HG02759 (cell line): ENCODE measurements at regions not wholly inside any gene's neighbourhood (a gene's known extent, or its start where the extent isn't known, plus 50 kb on each side); places are given as distances from the start of the nearest gene placed in this dataset.
"Not testable (repeated sequence)": the region's sequence is repeated elsewhere in the genome, so short reads cannot be mapped to it uniquely, and the experiment has no call there.

Experiments used
- ATAC-seq: cut with Tn5 transposase; IDR thresholded peaks from one replicate; pipeline ENCODE4 v1.9.1; 2021; ENCODE audit warnings: mild to moderate bottlenecking, moderate library complexity; ENCODE audit not compliant: unreplicated experiment

DNA sequence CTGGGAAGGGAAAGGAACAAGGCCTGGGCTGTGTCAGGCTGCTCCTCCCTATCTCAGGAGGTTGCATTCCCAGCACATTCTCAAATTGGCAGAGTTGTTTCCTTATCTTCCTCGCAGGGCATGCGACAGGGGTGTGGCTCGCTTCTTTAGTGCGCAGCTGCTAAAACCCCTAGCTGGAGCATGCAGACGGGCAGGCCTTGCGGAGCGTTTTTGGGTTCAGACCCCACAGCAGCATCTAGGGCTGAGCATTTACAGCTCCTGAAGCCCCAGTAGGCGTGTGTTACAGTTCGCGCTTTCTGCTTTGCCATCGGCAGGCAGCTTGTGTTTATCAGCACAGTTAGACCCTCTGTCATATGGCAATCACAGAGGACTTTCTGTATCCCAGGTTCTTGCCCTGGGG is 392.4 kb downstream of the TECRL start:
- no peak for ATAC-seq

DNA sequence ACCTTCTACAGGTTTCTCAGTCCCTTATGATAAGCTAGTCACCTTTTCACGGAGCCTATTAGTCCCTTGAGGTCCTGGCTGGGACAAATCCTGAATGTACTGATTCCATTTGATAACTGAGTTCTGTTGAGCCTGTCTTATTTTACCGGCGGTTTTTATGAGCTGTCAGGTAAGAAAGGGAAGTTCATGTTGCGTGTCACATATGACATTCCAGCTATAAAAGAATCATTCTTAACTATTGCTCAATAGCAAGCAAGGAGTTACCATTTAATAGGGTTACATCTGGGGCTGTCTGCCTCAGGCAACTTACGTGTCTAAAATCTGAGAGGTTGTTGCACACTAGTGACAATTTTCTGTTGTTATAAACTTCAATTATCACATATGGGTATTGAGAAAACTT is 394.6 kb downstream of the TECRL start:
- no peak for ATAC-seq

DNA sequence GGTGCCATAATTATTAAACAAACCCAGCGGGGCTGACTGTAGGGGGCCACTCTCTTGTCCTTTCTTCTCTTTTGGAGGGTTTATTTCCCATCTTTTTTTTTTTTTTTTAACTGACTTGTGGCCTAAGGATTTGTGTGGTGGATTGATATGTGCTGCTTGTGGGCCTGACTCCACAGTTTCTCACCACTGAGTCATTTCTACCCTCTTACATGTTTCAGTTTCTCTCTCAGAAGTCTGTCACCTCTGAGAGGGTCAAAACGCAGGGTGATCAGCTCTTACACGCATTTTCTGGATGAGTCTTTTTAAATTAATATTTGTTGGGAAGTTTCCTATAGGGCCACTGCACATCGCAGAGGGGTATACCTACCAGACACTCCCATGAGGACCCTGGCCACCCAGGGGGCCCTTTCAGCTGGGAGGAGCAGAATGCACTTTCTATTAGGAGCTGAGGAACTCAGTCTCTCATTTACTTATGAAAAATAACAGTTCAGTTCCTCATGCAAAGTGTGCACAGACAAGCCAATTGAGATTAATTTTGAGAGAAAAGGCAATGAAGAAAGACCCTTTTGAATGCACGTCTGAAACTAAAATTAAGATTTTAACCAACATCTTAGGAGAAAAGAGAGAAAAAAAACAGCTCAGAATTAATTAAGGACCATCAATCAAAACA is 407.9 kb downstream of the TECRL start:
- peak; percentile 82 for ATAC-seq

DNA sequence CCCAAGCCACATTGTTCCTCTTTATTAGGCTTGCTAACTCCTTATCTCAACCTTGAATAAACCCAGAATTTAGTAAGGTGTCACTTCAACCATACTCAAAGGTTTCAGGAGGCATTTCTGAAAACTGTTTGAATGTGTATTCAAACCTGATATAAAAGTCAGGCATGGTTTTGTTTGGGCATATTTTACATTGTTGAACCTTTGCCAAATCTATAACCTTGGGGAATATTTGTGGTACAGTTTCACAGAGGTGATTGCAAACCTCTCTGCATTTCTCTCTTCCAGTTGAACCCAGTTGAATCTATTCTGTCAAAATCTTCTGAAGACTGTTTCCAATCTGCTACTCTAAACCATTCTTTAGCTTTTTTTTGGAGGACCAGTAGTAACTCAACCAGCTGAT is 409.0 kb downstream of the TECRL start:
- no peak for ATAC-seq

DNA sequence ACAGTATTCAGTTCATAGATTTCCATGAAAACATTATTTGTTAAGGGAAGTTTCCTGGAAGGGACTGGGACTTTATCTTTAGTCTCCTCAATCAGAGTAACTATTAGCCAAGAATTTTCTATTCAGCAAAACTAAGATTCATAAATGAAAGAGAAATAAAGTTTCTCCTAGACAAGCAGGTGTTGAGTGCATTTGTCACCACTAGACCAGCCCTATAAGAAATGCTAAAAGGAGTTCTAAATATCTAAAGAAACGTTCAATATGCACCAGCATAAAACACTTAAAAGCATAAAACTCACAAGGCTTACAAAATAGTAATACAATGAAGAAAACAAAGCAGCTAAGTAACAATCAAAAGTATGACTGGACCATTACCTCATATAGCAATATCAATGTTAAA is 423.0 kb downstream of the TECRL start:
- no peak for ATAC-seq

DNA sequence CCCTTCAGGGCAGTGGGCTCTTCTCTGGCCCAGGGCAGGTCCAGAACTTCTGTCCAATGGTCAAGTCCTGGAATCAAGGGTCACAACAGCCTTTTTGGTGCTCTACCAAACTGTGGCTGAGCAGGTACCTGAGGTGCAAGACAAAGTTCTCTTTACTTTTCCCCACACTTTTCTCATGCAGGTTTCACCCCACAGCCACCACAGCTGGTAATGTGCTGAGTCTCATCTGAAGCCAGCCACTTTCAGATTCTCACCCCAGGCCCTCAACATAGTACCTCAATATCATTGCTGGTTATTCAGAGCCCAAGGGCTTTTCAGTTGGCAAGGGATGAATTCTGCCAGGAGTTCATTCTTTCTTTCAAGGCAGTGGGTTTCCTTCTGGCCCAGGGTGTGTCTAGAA is 426.0 kb downstream of the TECRL start:
- no peak for ATAC-seq

DNA sequence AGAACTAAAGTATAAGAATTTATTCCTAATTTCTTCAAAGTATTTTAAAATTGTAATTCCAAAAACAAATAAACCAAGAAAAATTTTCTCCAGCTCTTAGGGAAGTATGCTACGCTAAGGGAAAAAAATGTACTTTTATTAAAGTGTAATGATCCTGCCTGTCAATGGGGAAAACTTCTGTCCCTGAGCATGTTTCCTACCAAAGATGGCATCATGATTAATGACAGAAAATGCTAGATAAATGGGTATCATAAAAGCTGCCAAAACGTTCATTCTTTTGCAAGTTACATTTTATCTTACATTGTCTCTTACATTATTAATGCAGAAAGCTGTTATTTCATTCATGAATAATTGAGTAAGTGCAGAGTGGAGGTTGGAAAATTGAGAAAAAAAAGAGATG is 443.4 kb downstream of the TECRL start:
- no peak for ATAC-seq

DNA sequence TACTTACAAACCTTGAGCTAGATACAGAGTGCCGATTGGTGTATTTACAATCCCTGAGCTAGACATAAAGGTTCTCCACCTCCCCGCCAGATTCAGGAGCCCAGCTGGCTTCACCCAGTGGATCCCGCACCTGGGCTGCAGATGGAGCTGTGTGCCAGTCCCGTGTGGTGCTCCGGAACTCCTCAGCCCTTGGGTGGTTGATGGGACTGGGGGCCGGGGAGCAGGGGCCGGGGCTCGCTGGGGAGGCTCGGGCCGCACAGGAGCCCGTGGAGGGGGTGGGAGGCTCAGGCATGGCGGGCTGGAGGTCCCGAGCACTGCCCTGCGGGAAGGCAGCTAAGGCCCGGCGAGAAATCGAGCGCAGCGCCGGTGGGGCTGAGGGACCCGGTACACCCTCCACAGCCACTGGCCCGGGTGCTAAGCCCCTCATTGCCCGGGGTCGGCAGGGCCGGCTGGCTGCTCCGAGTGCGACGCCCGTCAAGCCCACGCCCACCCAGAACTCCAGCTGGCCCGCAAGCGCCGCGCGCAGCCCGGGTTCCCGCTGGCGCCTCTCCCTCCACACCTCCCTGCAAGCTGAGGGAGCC is 466.5 kb downstream of the TECRL start:
- not testable (repeated sequence) for ATAC-seq

DNA sequence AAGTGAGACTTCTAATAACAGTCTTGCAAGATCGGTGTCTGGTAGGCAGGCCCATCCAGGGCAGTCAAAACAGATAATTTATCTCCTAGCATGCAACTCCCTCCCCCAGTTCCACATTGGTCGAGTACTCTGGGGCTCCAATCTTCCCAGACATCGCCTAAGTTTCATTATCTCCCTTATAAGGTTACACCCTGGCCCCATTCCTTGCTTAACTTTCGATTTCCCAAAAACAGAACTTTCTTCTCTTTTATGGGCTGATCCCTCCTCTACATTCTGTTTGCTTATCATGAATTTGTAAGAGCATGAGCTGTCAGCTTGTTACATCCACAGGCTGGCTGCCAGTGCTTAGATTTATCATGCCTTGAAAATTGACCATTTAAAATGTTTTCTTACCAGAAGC is 471.3 kb downstream of the TECRL start:
- no peak for ATAC-seq

DNA sequence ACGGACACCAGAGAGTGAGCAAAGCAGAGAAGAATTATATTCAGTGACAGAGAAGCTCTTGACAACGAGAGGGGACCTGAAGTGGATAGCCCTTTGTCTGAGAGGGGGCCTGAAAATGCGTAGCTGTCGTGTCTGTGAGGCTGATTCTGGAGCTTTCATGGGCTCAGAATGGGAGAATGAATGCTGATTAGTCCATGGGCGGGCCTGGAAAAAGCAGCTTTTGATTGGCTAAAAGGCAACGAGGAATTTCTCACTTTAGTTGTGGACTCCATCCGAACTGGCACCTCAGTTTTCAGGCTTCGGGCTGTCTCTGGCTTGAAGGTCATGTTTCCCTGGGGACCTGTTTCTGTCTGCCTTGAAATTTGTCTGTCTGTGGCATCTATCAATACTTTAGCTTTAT is 487.1 kb downstream of the TECRL start:
- ATAC-seq: no peak

DNA sequence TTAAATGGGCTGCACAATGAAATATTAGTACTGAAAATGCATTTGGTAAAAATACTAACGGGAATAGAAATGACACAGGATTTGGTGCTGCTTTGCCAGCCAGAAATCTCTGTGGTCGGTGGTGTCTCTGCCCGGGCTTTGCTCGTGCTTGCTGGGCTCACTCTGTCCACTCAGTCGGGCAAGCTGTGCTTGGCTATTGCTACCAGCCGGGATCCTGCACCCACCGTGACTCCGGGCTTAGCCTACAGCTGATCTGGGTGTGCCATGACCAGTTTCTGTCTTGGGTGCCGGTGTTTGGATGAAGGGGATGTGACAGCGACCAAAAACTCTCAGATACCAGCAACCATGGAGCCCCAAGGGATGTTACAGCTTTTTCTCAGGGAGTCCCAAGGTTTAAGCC is 487.7 kb downstream of the TECRL start:
- ATAC-seq: no peak

DNA sequence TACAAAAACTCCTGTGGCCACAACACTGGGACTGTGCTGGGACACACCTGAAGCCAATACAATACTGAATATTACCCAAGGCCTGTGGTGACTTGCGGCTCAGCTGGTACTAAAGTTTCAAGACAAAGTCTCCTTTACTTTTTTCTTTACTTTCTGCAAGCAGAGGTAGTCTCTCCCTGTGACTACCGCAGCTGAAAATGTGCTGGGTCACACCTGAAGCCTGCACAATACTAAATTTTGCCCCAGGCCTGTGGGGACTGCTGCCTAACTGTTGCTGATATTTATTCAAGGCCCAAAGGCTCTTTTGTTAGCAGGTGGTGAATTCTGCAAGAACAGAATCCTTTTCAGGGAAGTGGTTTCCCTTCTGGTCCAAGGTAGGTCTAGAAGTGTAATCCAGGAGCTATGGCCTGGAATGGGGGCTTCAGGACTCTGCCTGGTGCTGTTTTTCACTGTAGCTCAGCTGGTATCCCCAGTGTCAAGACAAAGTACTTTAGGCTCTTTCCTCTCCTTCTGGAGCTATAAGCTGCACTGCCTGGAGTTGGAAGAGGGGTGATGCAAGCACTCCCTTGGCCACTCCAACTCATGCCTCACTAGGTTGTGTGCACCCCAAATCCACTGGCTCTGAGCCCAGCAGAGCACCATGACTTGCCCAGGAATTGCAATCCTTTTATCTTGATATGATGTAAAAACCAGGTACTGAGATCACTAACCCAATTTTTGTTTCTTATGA is 489.4 kb downstream of the TECRL start:
- ATAC-seq: no peak

DNA sequence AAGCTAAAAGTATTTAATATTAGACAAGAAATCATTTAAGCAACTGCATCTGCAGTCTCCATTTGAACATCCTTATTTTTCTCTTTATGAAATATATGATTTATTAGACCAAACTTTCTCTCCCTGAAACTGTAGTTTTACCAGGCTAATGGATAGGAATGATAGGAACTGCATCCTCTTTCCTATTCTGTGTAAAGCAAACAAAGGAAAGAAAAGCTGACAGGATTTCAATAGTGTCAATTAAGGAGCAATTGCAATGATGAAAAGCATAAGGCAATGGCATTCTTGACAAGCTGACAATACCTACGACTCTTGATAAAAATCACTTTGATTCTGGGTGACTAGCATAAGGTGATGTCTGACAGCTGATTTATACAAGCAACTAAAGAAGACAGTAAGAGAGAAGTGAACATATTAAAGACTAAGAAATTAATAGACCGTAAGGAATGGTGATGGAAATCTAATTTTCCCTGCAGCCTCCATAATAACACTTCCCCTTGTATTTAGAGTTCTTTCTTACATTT is 502.5 kb downstream of the TECRL start:
- ATAC-seq: no peak

DNA sequence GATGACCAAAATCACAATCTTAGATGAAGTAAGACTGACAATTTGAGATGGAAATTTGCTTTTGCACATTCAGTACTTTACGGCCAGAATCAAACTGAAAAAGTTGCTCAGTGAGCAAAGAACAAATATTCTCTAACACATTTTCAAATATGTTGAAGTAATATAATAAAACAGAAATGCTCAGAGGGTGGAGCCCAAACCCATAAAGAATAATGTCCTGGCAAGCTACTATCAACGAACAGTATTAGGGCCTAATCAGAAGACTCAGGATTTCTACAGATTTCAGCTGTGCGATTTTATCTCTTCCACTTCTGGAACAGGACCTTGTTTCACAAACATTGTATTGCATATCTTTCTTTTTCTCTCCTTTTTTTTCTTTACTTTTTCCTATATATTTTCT is 505.0 kb downstream of the TECRL start:
- ATAC-seq: no peak

DNA sequence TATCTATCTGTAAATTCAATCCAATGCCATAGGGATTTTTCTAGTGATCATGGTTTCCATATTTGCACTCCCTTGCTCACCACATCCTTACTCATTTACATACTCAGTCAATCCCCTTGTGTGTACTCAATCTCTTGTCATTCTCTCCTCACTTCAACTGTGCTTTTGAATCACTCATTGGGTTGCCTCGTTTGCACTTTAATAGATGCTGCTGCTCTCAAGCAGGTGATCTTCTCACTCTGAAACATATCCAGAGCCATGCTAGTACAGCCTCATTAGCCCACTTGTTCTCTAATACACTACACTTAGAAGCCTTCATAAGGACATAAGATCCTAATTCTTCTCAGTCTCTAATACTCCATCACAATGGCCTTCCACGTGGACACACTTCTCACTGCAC is 507.9 kb downstream of the TECRL start:
- no peak for ATAC-seq

DNA sequence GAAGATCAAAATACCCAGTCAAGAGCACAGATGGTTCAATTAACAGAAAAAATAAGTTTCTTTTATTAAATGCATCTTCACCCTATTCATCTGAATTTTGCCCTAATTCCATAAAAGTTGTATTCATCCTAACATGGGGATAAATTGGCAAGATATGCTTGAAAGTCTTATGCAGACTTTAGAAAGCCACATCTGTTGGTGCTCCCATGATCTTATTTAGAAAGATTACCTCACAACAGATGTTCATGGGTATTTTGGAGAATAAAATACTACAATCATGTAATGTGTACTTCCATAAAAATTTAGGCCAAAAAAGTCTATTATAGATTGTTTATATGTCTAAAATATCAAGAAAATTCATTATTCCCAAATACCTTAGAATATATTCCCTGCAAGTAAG is 510.3 kb downstream of the TECRL start:
- no peak for ATAC-seq

DNA sequence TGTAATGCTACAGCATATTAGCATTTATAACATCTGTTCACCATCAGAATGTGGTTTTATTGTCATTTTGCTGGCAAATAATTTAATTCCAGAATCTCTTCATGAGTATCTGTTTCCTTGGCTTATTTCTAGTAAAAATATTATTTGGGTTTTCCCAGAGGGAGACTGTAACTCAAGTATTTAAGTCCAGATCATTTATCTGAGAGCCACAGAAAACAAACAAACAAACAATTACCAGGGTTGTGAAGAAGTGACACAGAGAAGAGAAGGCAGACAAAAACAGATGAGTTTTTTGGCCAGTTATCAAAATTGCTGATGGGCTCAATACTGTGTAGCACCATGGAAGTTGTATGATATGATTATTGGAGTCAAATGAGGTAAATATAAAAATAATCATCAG is 515.1 kb downstream of the TECRL start:
- ATAC-seq: no peak

DNA sequence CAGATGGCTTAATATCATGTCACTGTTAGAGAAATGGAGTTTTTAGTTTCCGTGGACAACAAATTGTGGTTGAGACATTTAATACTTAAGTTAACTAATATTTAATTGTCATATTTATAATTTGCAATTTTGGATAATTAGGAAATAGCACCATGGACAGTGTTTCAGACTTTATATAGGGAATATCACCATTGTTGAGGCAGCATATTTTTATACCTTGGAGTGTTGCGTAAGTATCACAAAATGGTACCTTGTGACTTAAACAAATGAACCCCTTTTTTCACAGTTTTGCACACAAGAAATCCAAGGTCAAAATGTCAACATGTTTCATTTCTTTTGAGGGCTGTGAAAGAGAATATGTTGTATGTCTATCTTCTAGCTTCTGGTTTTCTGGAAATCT is 539.9 kb downstream of the TECRL start:
- no peak for ATAC-seq

DNA sequence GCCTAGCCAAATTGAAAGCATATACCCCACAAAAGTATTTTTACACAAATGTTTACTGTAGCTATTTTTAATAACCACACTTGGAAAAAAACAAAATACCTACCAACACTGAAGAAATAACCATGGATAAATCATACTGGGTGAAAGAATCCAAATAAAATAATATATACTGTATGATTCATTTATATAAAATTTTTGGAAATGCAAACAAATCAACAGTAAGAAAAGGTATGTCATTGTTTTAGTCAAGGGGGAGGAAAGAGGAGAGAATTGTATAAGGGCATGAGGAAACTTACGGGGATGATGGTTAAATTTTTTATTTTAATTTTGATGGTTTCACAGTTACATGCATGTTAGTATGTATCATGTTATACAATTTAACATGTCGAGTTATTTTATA is 557.8 kb downstream of the TECRL start:
- no peak for ATAC-seq

DNA sequence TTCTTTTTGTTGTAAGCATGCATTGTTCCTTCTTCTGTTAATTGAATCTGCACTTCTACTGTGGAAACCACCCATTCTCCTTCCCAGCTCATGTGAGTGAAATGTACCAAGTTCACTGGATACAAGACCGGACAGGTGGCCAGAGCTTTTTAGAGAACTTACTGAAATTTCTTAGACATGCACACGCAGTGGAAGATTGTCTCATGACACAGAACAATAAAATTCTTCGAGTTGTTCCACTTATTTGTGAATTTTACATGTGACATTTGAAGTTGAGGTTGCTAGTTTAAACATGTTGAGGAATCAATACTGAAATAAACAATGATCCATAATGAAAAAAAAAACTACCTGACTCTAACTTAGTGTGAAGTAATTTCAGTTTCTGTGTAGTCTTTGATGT is 568.0 kb downstream of the TECRL start:
- ATAC-seq: no peak

DNA sequence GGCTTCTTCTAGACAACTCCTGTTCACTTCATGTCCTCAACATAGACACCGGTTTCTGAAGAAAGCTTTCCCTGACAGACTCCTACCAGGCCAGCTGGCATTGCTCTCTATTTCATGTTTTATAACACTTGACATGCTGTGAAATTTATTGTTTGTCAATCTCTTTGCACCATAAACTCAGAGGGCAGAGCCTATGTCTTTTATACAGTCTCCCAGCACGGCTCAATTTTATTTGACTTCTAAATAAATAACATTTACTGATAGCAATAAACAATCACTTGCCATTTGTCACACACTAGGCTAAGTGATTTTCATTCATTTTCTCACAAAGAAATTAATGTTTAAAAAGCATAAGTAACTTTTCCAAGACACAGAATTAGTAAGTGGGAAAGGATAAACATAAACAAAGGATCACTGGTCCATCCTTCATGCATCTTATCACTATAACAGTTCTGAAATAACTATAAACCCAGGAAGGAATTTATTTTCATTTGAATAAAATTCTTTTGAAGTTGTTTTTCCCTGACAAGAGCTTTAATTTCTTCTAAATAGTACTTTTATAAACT is 577.6 kb downstream of the TECRL start:
- no peak for ATAC-seq
